ENCODE measurements at regions not wholly inside any gene's neighbourhood (a gene's known extent, or its start where the extent isn't known, plus 50 kb on each side); places are given as distances from the start of the nearest gene placed in this dataset.

- no peak for DNase-seq
Observed at GRCh38 chr3:178370387-178370786, 165.8 kb upstream of the KCNMB2 start.

GRCh38 chr3:178381555-178381954 is 154.7 kb upstream of the KCNMB2 start:
- no peak for DNase-seq

- no peak for DNase-seq
Observed at GRCh38 chr3:178381971-178382448, 154.2 kb upstream of the KCNMB2 start.

GRCh38 chr3:178382449-178383061 is 153.7 kb upstream of the KCNMB2 start:
- no peak for DNase-seq

GRCh38 chr3:178384321-178385230 is 151.7 kb upstream of the KCNMB2 start:
- DNase-seq, result peak; percentile 34

GRCh38 chr3:178385280-178385952 is 150.8 kb upstream of the KCNMB2 start:
- peak; percentile 44 for DNase-seq

GRCh38 chr3:178386401-178386800 is 149.8 kb upstream of the KCNMB2 start:
- DNase-seq, result no peak

- DNase-seq, result no peak
Observed at GRCh38 chr3:178386880-178387279, 149.4 kb upstream of the KCNMB2 start.

- DNase-seq, result no peak
Observed at GRCh38 chr3:178388473-178388872, 147.8 kb upstream of the KCNMB2 start.

- DNase-seq, result no peak
Observed at GRCh38 chr3:178389258-178389657, 147.0 kb upstream of the KCNMB2 start.

- no peak for DNase-seq
Observed at GRCh38 chr3:178392511-178392926, 143.7 kb upstream of the KCNMB2 start.

- no peak for DNase-seq
Observed at GRCh38 chr3:178393146-178393545, 143.1 kb upstream of the KCNMB2 start.

GRCh38 chr3:178393824-178394223 is 142.4 kb upstream of the KCNMB2 start:
- DNase-seq, result no peak

- DNase-seq, result no peak
Observed at GRCh38 chr3:178396318-178396717, 139.9 kb upstream of the KCNMB2 start.

GRCh38 chr3:178397202-178397601 is 139.0 kb upstream of the KCNMB2 start:
- no peak for DNase-seq

- no peak for DNase-seq
Observed at GRCh38 chr3:178397836-178398235, 138.4 kb upstream of the KCNMB2 start.

- DNase-seq, result no peak
Observed at GRCh38 chr3:178404961-178405360, 131.3 kb upstream of the KCNMB2 start.

GRCh38 chr3:178405531-178405930 is 130.7 kb upstream of the KCNMB2 start:
- peak; percentile 34 for DNase-seq

- peak; percentile 23 for DNase-seq
Observed at GRCh38 chr3:178406206-178406605, 130.0 kb upstream of the KCNMB2 start.

- no peak for DNase-seq
Observed at GRCh38 chr3:178415384-178415783, 120.9 kb upstream of the KCNMB2 start.

- no peak for DNase-seq
Observed at GRCh38 chr3:178417736-178418135, 118.5 kb upstream of the KCNMB2 start.

- DNase-seq, result no peak
Observed at GRCh38 chr3:178419071-178419470, 117.2 kb upstream of the KCNMB2 start.

- DNase-seq, result no peak
Observed at GRCh38 chr3:178420033-178420432, 116.2 kb upstream of the KCNMB2 start.
